H9 (cell line): ENCODE measurements at regions not wholly inside any gene's neighbourhood (a gene's known extent, or its start where the extent isn't known, plus 50 kb on each side); places are given as distances from the start of the nearest gene placed in this dataset.
A peak's percentile ranks its signal among the peaks of the same experiment; 100 is the strongest.

Experiments used
- DNase-seq: peaks from one replicate; pipeline ENCODE4 v3.0.0-alpha.2; 2017
- H2AFZ ChIP-seq: one replicate; pipeline ENCODE4 v1.6.1; 2013; ENCODE audit warnings: mild to moderate bottlenecking, low read length, control low read depth, moderate library complexity
- H2AK5ac ChIP-seq: 2 replicates; pipeline ENCODE4 v1.6.1; 2013; ENCODE audit warnings: low read length, control low read depth, mixed read lengths; ENCODE audit not compliant: insufficient read length
- H2BK120ac ChIP-seq: one replicate; pipeline ENCODE4 v1.6.1; 2013; ENCODE audit warnings: low read depth, mild to moderate bottlenecking, low read length, control low read depth, inconsistent platforms; ENCODE audit not compliant: poor library complexity, severe bottlenecking
- H2BK12ac ChIP-seq: 2 replicates; pipeline ENCODE4 v1.6.1; 2013; ENCODE audit warnings: low read length, control low read depth, mixed read lengths, low read depth; ENCODE audit not compliant: insufficient read length
- H2BK15ac ChIP-seq: 2 replicates; pipeline ENCODE4 v1.6.1; 2013; ENCODE audit warnings: low read depth, low read length, control low read depth
- H2BK20ac ChIP-seq: one replicate; pipeline ENCODE4 v1.6.1; 2013; ENCODE audit warnings: low read depth, mild to moderate bottlenecking, low read length, control low read depth, inconsistent platforms; ENCODE audit not compliant: poor library complexity, severe bottlenecking
- H2BK5ac ChIP-seq: 2 replicates; pipeline ENCODE4 v1.6.1; 2013; ENCODE audit warnings: low read length, control low read depth, mixed read lengths; ENCODE audit not compliant: insufficient read length
- H3K14ac ChIP-seq: 2 replicates; pipeline ENCODE4 v1.6.1; 2013; ENCODE audit warnings: low read length, control low read depth; ENCODE audit not compliant: insufficient read depth
- H3K18ac ChIP-seq: 2 replicates; pipeline ENCODE4 v1.6.1; 2013; ENCODE audit warnings: low read depth, mild to moderate bottlenecking, mixed read lengths, low read length, control low read depth; ENCODE audit not compliant: insufficient read length
- H3K23ac ChIP-seq: 2 replicates; pipeline ENCODE4 v1.6.1; 2013; ENCODE audit warnings: low read length, control low read depth, mixed read lengths, low read depth; ENCODE audit not compliant: insufficient read length
- H3K23me2 ChIP-seq: 2 replicates; pipeline ENCODE4 v1.6.1; 2013; ENCODE audit warnings: low read depth, mild to moderate bottlenecking, mixed read lengths, low read length, control low read depth; ENCODE audit not compliant: insufficient read length, poor library complexity, severe bottlenecking
- H3K27ac ChIP-seq: 2 replicates; pipeline ENCODE4 v1.5.1; 2013; ENCODE audit warnings: low read length, control low read depth, mixed read lengths, low read depth; ENCODE audit not compliant: insufficient read length
- H3K27me3 ChIP-seq: 2 replicates; pipeline ENCODE4 v1.6.1; 2013; ENCODE audit warnings: low read length, control low read depth, inconsistent platforms; ENCODE audit not compliant: insufficient read depth
- H3K4ac ChIP-seq: 2 replicates; pipeline ENCODE4 v1.6.1; 2013; ENCODE audit warnings: low read depth, mild to moderate bottlenecking, control low read depth, inconsistent platforms, low read length, moderate library complexity
- H3K4me1 ChIP-seq: 2 replicates; pipeline ENCODE4 v1.6.1; 2013; ENCODE audit warnings: low read length, control low read depth, inconsistent platforms; ENCODE audit not compliant: insufficient read depth
- H3K4me2 ChIP-seq: 2 replicates; pipeline ENCODE4 v1.6.1; 2013; ENCODE audit warnings: low read length, control low read depth, mixed read lengths; ENCODE audit not compliant: insufficient read length, insufficient read depth
- H3K56ac ChIP-seq: 2 replicates; pipeline ENCODE4 v1.6.1; 2013; ENCODE audit warnings: low read depth, mild to moderate bottlenecking, mixed read lengths, low read length, control low read depth; ENCODE audit not compliant: insufficient read length
- H3K79me1 ChIP-seq: 2 replicates; pipeline ENCODE4 v1.6.1; 2013; ENCODE audit warnings: low read depth, mild to moderate bottlenecking, moderate library complexity, low read length, control low read depth, inconsistent platforms; ENCODE audit not compliant: insufficient read depth, poor library complexity, severe bottlenecking
- H3K79me2 ChIP-seq: 2 replicates; pipeline ENCODE4 v1.6.1; 2013; ENCODE audit warnings: low read length, control low read depth, inconsistent platforms; ENCODE audit not compliant: insufficient read depth
- H3K9ac ChIP-seq: 2 replicates; pipeline ENCODE4 v1.6.1; 2013; ENCODE audit warnings: low read length, control low read depth, mixed read lengths; ENCODE audit not compliant: insufficient read length; ENCODE audit errors: extremely low read depth
- H3K9me3 ChIP-seq: one replicate; pipeline ENCODE4 v1.6.1; 2013; ENCODE audit warnings: low read depth, low read length, inconsistent platforms; ENCODE audit not compliant: control insufficient read depth
- H3T11ph ChIP-seq: one replicate; pipeline ENCODE4 v1.6.1; 2013; ENCODE audit warnings: mild to moderate bottlenecking, low read length, control low read depth, inconsistent platforms
- H4K20me1 ChIP-seq: one replicate; pipeline ENCODE4 v1.6.1; 2013; ENCODE audit not compliant: control insufficient read depth, insufficient read length, insufficient read depth
- H4K5ac ChIP-seq: 2 replicates; pipeline ENCODE4 v1.6.1; 2013; ENCODE audit warnings: low read depth, mild to moderate bottlenecking, mixed read lengths, low read length, control low read depth; ENCODE audit not compliant: insufficient read length
- H4K8ac ChIP-seq: replicated peaks from 2 replicates; pipeline ENCODE4 v1.6.1; 2013; ENCODE audit warnings: low read length, control low read depth, mixed read lengths, low read depth; ENCODE audit not compliant: insufficient read length
- H4K91ac ChIP-seq: 2 replicates; pipeline ENCODE4 v1.6.1; 2013; ENCODE audit warnings: low read depth, mild to moderate bottlenecking, moderate library complexity, mixed read lengths, low read length, control low read depth; ENCODE audit not compliant: insufficient read length
- H3K27ac Mint-ChIP-seq, 3 experiments: 2 replicates in 2 of 3; 3 replicates in 1 of 3; pipeline ENCODE4 v1.8.0; 2020 to 2021; ENCODE audit warnings: mixed read lengths in 3 of 3, mild to moderate bottlenecking in 1 of 3, moderate library complexity in 1 of 3
- H3K27me3 Mint-ChIP-seq: 2 replicates; pipeline ENCODE4 v1.8.0; 2021; ENCODE audit warnings: low read depth, mild to moderate bottlenecking, moderate library complexity, mixed read lengths
- H3K36me3 Mint-ChIP-seq, 3 experiments: 2 replicates in 2 of 3; 3 replicates in 1 of 3; pipeline ENCODE4 v1.8.0; 2020 to 2021; ENCODE audit warnings: low read depth in 3 of 3, mixed read lengths in 3 of 3; ENCODE audit not compliant: insufficient read depth in 1 of 3
- H3K4me1 Mint-ChIP-seq, 2 experiments: 2 replicates each; pipeline ENCODE4 v1.8.0; 2020; ENCODE audit warnings: mixed read lengths in 2 of 2
- H3K4me3 Mint-ChIP-seq, 2 experiments: 2 replicates in 1 of 2; 3 replicates in 1 of 2; pipeline ENCODE4 v1.8.0; 2020 to 2021; ENCODE audit warnings: mild to moderate bottlenecking in 2 of 2, mixed read lengths in 2 of 2, moderate library complexity in 1 of 2
- H3K9me3 Mint-ChIP-seq, 2 experiments: 2 replicates in 1 of 2; 3 replicates in 1 of 2; pipeline ENCODE4 v1.8.0; 2020; ENCODE audit warnings: mild to moderate bottlenecking in 2 of 2, mixed read lengths in 2 of 2, moderate library complexity in 1 of 2
- WGBS: extraction: QIAGEN DNeasy Blood & Tissue Kit; methylation state at CpG from one replicate; pipeline ENCODE4 v1.1.7; 2013; ENCODE audit warnings: missing lambda C conversion rate, low lambda C conversion rate, mixed read lengths; ENCODE audit not compliant: insufficient read length; ENCODE audit errors: extremely low coverage; 5-methylcytosine and 5-hydroxymethylcytosine counted together
- TF ChIP-seq, protein P1 (sequence below): fragments of 200-600 bp; sonication (generic); conservative IDR thresholded peaks from 3 replicates; pipeline ENCODE4 v1.8.0; 2021; ENCODE audit warnings: antibody characterized with exemption, mild to moderate bottlenecking

DNA sequence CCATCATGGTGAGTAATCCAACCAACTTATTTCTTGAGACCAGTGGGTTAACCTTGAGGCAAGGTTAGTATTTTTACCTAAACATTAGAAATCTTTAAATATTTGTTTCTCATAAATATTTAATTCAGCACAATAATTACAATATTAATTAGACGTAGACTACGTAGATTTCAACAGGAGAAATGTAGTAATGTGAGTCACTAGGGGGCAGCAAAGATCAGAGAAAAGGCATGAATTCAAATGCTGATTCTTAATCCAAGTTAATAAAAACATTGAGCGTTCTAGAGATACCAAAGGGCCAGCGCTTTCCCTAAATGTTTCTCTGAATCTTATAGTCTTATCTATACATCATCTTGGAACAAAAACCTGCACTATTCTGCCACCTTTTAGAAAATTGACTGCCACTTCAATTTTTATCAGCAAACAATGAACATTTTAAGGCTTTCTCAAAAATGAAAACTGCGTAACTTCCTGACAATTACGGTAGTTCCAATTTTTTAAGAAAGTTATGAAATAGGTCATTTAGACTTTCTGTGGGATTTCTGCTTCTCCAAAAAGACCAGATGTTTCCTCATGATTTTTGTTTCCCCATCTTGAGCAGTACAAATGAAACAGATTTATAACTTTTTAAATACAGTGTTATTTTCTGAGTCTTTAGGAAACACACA, 180.7 kb downstream of the GASK1B start:
- H2BK120ac ChIP-seq = no peak overlapping the region
- no peaks in the 10 kb centered on the region for H3K9me3 ChIP-seq
- no peaks in the 10 kb centered on the region for H3K27me3 ChIP-seq
- H2BK20ac ChIP-seq = no peak overlapping the region
- no peaks in the 10 kb centered on the region for H3K79me1 ChIP-seq
- H2BK15ac ChIP-seq = no peak overlapping the region
- H4K91ac ChIP-seq = no peak overlapping the region
- H2BK5ac ChIP-seq = no peak overlapping the region
- H4K20me1 ChIP-seq = no peaks in the 10 kb centered on the region
- H4K5ac ChIP-seq = no peak overlapping the region
- H3K4ac ChIP-seq = no peak overlapping the region
- TF ChIP-seq, protein P1, sequence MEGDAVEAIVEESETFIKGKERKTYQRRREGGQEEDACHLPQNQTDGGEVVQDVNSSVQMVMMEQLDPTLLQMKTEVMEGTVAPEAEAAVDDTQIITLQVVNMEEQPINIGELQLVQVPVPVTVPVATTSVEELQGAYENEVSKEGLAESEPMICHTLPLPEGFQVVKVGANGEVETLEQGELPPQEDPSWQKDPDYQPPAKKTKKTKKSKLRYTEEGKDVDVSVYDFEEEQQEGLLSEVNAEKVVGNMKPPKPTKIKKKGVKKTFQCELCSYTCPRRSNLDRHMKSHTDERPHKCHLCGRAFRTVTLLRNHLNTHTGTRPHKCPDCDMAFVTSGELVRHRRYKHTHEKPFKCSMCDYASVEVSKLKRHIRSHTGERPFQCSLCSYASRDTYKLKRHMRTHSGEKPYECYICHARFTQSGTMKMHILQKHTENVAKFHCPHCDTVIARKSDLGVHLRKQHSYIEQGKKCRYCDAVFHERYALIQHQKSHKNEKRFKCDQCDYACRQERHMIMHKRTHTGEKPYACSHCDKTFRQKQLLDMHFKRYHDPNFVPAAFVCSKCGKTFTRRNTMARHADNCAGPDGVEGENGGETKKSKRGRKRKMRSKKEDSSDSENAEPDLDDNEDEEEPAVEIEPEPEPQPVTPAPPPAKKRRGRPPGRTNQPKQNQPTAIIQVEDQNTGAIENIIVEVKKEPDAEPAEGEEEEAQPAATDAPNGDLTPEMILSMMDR = peak; percentile 82
- no peak overlapping the region for H3K56ac ChIP-seq
- no peak overlapping the region for H3K14ac ChIP-seq
- no peak overlapping the region for H3K9ac ChIP-seq
- H3K79me2 ChIP-seq = no peaks in the 10 kb centered on the region
- Mint-ChIP-seq H3K9me3 (no peaks in the 10 kb centered on the region), H3K27ac (no peak overlapping the region), H3K36me3 (no peaks in the 10 kb centered on the region), H3K4me3 (no peak overlapping the region), H3K27me3 (no peaks in the 10 kb centered on the region), H3K4me1 (peaks cover 0 to 5% of the 10 kb centered on the region in 2 experiments; a peak in 1 of 4 replicates)
- H2AK5ac ChIP-seq = no peak overlapping the region
- no peaks in the 10 kb centered on the region for H3K4me1 ChIP-seq
- DNase-seq = no peak
- H2BK12ac ChIP-seq = no peak overlapping the region
- H3K23ac ChIP-seq = no peak overlapping the region
- H3K4me2 ChIP-seq = no peak overlapping the region
- H2AFZ ChIP-seq = no peak overlapping the region
- no peak overlapping the region for H3T11ph ChIP-seq
- no peaks in the 10 kb centered on the region for H3K23me2 ChIP-seq
- WGBS = no CpG with 5 or more reads among the region's 6 CpGs
- H3K18ac ChIP-seq = no peak overlapping the region
- no peak overlapping the region for H4K8ac ChIP-seq
- H3K27ac ChIP-seq = no peak overlapping the region
